Iris pigment epithelial cell (primary cell): ENCODE measurements at regions not wholly inside any gene's neighbourhood (a gene's known extent, or its start where the extent isn't known, plus 50 kb on each side); places are given as distances from the start of the nearest gene placed in this dataset.
A peak's percentile ranks its signal among the peaks of the same experiment; 100 is the strongest.

Experiments used
- DNase-seq: peaks from one replicate; pipeline ENCODE4 v3.0.0-alpha.2; 2011; ENCODE audit warnings: low read depth

DNA sequence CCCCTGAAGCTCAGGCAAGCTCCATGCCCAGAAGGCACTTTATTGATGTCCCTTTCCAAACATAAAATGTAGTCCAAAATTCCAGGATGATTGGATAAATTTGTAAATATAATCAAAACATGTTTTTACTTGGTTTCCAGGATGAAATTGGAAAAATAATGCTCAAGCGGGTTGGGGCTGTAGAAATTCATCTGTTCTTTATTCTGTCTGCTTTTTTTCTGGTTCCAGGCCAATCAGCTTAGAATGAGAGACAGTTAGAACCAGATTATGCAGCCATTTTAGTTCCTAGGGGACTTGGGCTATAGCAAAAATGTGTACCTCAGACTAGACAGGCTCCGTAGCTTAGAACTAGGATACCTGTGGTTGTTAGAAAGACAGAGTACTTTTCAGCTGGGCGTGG lies 450.8 kb downstream of the MCTP2 start:
- no peak for DNase-seq

DNA sequence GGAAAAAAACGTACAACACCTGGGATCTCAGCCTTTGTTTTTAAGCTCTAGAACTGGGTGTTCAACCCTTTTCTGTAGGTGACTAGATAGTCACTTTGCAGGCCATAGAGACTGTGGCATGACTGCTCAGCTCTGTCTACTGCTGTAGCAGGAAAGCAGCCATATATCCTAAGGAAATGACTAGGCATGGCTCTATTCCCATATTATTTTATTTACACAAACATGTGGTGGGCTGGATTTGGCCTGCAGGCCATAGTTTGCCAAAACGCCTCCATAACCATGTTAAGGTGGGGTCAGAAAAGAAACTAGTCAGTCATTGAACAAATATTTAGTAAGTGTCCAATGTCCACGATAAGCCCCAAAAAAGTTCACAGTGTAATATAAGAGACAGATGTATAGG lies 452.5 kb downstream of the MCTP2 start:
- no peak for DNase-seq

DNA sequence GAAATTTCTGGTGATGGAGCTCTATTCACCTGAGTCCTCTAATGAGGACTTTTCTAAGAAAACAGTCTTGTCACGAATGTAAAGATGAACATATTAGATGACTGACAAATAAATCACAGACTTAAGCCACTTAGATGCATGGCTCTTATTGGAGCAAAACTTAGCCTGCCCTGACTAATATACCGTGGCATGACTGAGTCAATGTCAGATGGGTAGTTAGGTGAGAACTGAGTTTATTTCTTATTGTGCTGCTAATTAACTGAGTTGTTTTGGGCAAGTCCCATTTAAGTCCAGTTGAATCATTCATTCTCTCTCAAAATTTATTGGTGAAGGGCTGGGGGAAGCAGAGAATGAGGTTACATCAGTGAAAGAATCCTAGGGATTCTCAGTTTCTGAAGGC lies 459.8 kb downstream of the MCTP2 start:
- no peak for DNase-seq

DNA sequence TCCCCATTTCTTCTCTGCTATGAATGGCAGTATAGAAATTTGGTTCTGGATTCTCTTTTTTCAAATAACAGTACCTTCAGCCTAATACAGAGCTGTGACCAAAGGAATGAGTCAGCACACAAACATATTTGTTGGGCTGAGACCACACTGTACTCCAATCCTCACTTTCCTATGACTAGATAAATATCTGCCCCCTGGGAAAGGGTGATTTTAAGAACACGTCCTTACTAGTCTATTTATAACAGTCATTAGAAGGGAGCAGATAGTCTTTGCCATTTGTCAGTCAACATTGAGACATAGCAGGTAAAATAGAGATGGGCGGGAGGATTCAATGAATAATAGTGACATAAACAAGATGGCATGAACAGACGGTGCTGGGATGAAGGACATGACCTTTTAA lies 461.3 kb downstream of the MCTP2 start:
- peak; percentile 4 for DNase-seq

DNA sequence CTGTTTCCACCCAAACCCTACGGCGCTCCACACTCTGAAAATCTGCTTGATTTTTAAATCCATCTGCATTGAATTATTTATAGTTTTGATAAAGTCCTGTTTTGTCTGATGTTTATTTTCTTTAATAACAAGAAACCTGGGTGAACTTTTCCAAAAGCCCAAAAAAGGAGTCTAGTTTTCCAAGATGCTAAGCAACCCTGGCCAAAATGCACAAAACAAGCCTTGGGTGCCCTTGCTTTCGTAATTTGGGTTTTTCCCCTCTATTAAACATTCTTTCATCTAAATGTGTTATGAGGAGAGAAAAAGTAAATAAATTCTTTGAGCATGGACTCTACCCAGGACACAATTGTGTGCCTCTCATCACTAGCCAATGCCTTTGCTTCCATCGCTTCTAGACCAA lies 468.9 kb downstream of the MCTP2 start:
- DNase-seq, result no peak

DNA sequence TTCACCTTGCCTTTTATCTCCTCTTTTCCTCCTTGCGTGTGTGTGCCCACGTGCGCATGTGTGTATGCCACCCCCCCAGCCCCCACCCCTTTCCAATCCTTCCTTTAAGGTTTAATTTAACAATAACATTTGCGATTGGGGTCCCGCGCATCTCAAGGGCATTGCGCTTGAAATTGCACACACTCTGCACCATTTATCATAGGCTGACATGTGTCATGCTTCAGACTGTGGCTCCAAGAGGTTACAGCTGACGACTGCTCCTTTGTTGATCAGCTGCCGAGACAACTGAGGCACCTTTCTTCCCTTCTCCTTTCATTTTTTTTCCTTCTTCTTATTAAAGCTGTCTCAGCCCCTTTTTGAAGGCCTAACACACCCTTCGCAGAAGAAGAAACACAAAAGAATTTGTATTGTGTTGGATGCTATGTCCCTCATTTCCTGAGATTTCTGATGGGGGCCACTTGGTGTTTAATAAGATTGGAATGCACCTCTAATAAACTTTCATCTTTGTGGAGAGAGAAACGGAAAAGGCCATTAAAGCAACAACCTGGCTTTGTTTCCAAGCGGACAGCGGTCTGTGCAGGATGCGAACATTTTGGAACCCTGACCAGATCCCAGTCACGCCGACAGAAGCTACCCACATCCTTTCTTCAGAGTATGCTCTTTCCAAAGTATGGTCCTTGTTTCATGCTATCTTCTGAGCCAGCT lies 470.1 kb downstream of the MCTP2 start:
- DNase-seq, result no peak

DNA sequence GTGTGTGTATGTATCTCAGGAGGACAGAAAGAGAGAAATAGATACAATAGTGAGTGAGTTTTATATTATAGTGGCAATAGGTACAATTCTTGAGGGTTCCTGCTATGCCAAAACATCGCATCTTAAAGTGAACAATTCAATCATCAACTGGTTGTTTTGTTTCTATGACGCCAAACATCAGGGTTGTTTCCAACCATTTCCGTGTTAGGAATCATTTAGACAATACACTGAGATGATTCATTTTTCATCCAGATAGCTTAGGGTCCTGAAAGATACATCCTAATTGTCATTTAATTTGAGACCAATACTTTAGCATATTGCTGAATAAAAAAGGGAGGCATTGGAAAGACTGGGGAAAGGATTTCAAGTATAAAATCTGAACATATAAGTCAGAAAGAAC lies 472.2 kb downstream of the MCTP2 start:
- DNase-seq, result no peak

DNA sequence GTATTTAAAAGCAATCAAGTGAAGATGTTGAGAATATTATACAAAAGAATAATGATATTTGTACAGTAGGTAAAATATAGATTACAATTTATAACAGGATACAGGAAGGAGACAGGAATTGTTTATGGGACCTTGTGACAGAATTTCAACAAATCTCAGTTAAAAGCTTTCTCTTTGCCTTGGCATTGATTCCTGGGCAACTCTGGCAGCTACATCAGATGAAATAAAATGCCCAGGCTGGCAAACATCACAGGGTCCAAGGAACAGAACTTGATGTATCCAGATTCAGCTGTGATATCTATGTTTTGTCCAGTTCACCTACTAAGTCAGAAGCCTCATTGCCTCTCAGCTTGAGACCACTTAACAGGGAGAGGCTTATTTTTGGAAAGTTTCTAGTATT lies 473.1 kb downstream of the MCTP2 start:
- no peak for DNase-seq

DNA sequence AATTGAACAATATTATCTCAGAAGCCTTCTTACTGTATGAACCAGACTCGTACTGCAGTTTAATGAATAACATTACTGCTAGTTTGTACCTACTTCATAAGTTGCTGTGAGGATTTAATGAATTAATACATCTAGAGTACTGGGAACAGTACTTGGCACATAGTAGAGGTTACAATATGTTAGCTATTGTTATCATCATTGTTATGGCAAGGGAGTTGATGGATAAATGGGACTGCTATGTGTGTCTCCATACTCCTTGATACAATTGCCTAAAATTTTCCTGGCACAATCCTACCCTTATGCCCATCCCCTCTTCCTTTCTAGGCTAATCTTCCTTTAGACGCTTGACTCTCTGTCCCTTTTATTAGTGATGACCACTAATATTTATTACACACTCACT lies 473.6 kb downstream of the MCTP2 start:
- no peak for DNase-seq

DNA sequence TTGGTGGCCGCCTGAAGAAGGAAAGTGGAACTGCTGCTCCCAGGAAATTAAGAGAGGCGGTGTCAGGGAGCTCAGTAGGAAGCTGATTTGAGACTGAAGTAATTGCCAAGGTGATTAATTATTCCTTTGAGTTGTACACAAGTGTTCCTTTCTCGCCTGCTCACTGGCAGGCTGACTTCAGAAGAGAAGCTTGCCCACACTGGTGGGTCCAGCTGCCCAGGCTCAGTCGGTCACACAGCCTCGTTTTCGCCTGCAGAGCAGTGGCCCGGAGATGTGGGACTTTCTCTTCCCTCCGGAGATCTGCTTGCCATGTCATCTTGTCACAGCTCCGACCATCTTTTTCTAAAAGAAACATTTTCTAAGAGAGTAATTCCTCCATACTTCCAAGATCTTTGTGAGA lies 478.0 kb downstream of the MCTP2 start:
- no peak for DNase-seq

DNA sequence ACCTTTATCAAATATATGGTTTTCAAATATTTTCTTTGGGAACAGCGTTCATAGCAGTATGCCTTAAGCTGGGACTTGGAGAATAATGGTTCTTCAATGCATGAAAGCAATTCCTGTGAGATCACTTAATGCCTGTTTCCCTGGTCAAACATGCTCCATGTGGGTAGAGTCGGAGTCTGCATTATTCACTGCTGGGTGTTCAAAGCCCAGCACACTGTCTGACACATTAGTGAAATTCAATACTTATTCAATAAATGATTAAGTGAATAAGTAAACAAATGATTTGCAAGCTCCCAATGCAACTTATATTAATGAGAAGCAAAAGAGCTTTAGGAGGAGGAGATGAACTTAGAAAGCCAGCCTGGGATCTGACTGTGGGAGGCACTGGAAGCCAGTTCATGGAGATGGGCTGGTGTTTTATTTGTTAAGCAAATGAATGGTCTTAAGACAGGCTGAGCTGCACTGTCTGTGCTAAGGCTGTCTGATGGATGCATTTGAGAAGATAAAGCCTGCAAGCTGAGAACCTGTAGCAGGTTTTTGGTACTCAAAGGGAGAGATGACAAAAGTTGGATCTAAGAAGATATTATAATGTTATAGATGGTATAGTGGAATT lies 490.8 kb downstream of the MCTP2 start:
- DNase-seq, result no peak

DNA sequence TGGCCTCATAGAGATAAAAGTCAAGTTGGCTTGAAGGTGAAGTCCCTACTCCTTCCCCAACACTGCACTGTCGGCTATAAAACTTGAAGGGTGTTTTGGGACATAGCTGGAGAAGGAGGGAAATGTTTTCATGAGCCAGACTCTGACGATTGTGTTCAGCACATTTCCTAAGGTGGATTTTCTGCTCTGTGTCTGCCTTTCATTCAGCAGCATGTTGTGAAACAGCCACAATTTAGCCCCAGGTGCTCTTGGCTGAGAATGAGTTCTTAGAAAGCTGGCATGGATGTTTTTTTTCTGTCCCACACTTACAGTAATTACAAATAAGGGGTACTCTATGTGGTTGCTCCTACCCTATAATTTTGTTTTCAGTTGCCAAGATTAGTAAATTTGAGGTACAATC lies 492.4 kb downstream of the MCTP2 start:
- DNase-seq, result no peak

DNA sequence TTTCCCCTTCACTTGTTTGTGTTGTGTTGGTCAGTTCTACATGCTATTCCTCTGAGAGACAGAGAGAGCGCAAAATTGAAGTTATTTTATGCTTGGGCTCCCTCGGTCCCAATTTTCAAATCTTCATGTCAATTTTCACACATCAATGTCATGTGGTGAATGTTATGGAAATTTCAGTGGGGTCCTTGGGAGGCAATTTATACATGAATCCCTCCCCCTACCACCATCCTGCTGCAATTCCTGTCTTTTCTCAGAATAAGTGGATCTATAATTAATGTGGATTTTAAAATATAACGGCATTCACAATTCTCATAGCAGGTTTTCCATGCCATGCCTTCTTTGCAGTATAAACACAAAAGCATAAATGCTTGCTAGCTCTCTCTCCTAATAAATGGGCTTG lies 499.9 kb downstream of the MCTP2 start:
- DNase-seq, result no peak

DNA sequence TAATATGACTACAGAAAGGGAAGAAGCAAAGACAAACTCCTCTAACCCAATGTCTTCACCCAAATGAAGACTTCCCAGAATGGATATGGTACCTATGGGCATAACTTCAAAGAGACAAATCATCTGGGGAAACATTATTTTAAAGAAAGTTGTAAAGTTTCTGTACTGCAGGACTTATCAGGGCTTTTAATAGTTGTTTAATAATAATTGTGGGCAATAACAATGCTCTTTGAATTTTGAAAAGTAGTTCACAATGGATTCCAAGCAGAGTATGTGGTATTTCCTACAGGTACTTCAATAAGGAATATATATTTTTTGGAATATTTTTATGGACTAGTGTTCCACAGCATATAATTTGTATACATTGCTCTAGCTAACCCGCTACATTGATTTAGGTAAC lies 503.1 kb downstream of the MCTP2 start:
- no peak for DNase-seq

DNA sequence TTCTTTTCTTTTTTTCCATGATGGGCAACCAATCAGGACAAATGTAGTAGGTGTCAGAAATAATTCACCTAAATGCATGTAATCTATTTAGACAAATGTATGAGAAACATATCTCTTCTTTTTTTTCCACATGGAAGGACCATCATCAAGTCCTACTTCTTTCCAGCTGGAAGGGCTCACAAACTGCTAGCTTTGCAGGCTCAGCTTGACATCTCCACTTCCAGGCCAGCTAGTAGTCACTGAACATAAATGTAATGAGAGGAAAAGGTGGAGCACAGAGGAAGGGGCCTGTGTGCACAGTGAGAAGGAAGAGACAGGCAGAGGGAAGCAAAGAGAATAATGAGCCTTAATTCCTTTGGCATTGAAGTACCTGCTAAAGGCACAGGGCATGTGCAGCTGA lies 504.9 kb downstream of the MCTP2 start:
- DNase-seq, result no peak

DNA sequence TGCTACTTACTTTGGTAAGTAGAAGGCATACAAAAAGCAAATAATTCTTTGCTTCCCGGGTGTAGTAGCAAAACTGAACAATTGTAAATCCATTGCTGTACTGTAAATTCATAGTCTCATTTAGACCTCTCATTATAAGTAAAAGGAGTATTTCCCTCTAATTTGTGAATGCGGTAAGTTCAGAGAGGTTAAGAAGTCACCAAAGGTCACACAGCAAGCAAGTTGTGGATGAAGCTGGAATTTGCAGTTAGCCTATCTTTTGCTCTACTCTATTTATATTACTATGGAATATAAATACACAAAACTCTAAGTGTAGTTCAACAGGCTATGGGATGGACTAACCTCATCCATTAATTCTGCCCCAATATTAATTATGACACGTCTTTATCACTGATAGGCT lies 508.3 kb downstream of the MCTP2 start:
- no peak for DNase-seq

DNA sequence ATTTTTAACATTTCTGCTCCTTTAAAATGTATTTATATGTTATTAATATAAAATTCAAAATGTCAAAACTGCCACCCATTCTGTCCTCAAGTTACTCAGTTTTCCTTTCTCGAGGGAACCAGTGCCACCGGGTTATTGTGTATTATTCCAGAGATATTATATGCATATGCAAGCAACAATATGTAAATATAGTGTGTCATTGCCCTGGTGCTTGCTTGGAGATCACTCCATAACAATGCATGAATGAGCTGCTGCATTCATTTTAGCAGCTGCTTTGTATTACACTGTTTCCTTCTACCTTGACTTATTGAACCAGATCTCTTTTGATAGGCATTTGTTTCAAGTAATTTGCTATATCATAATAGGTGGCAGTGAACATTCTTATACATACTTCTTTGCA lies 509.1 kb downstream of the MCTP2 start:
- no peak for DNase-seq

DNA sequence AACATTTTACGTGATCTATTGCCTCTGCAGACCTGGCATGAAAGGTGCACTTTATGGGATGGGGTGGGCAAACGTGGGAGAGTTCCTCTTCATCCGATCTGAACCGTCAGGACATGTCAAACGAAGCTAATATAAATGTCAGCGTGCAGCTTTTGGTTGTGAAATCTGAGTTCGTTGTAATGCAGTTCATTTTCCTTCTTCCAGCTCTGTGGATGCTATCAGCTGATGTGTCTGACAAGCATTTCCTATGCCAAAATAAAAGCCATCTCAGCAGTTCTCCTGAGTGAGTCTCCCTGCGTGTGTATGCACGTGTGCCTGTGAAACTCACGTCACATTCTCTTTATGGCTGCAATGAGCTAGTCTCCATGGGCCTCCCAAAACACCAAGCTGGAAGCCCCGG lies 512.3 kb downstream of the MCTP2 start:
- DNase-seq, result no peak

DNA sequence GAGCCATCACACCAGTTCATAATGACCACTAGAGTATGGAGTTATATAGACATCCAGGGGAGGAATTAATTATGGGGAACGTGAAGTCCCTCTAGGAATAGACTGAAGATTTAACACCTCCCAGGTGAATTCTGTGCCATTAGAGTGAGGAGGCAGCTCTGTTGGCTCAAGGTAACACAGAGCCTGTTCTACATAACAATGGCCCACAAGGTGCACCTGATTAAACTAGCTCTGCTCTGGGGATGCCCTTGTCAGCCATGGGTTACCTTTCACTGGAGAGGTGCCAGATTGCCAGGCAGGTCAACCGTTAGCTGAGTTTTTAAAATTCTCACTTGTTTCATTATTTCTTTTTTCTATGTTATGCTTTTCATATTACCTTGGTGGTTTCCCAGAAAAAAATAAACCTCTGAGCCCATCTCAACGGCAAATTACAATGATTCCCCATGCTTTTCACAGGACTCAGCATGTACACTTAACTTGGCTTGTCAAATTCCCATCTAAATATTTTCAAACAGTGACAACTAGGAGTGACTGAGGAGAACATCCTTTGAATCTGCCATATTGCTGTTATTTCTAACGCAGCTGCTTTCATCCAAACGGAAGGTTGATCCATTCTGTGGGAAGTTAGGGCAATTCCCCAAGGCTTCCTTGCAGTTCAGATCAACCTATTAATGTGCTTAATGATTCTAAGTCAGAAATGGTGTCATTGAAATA lies 512.9 kb downstream of the MCTP2 start:
- DNase-seq, result no peak

DNA sequence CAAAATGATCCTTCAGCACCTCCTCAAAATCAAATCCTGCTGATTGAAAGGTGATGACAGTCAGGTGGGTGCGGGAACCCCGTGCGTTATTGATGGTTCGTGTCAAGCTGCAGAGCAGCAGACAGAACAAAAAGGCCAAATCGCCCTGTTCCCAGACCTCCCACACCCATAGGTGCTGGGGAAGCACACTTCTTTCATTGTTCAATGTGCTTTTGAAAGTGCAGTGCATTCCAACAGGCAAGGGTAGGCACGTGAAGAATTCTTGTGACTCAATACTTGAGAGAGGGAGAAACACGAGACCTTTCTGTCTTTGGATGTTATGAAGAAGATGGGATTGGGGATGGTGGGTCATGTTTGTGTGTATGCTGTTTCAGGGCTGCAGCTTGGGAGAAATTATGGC lies 514.0 kb downstream of the MCTP2 start:
- no peak for DNase-seq

DNA sequence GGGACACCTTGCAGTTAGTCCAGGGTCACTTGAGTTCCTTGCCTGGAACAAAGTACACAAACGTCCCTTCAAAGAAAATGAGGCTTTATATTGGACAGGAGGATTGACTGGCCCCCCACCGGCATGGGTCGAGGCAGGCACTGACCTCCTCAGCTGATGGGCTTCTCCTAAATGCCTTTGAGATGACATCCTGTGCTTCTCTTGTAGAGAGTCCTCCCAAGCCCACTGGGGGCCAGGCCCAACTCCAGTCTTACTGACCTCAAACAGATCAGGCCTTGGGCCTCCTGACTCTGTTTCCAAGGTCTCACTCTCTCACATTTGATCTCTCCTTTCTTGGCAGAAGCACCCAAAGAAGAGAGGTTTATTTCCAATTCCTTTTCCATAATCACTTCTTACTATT lies 516.1 kb downstream of the MCTP2 start:
- DNase-seq, result no peak

DNA sequence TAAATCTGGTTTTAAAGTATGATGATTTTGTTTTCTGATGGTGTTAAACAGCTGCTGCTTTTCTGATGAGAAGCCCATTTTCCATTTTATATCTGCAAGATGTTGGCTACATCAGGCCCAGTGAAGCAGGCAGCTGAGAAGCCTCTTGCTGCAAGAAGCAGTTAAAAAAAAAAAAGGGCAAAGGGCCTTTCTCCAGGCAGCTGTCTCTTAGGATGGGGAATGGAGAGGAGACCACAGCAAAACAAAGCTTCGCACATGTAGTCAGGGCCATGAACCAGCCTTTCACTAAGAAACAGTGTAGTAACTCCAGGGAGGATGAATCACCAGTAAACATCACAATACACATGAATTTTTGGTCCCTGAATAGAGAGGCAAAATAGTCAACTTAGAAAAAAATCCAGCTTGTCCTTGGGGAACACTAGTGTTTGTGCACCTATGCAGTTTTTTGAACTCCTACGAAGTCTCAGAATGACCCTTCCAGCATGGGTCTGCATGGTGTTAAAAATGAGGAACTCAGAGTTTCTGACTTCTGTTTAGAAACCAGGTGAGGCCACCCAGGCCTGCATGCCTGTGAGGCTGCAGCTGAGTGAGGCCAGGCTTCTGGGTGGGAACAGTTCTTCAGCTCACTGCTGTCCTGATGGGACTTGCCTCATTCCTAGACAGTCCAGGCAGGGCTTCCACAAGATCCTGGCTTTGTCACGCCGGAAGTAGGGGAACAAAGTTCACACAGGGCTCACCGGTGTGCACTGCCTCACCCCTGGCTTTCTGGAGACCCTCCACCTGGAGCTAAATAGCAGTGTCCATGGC lies 518.7 kb downstream of the MCTP2 start:
- no peak for DNase-seq

DNA sequence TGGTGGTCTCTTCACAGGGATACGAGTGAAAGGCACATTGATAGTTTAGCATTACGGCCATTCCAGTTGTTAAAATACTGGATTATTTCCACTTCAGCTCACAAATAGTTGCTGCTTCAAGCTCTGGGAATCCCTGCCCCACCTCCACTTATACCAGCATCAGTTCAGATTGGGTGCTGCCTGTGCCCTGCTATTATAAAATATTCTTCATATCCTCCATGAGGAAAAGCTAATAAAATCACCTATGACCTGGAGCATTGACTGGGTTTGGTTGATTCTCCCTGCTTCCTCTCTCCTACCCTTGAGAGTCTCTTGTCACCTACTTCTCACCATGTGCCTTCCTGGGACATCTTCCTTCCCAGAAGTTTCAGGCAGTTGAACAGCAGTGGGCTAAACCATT lies 529.0 kb downstream of the MCTP2 start:
- DNase-seq, result no peak
